ENCODE measurements at regions not wholly inside any gene's neighbourhood (a gene's known extent, or its start where the extent isn't known, plus 50 kb on each side); places are given as distances from the start of the nearest gene placed in this dataset.

GRCh38 chr11:112469376-112469775 is 208.7 kb upstream of the PLET1 start:
- WGBS, 2 experiments (ENCODE audit: extremely low coverage in 2 of 2, insufficient read length in 1 of 2) = 71% methylated on average over 1 of the region's 4 CpGs; no CpG with 5 or more reads in 1 of the 2 experiments
- Histone ChIP-seq H2AK5ac (ENCODE audit: low read depth, low read length) (no peak overlapping the region), H2BK120ac (ENCODE audit: low read depth, low read length) (no peak overlapping the region), H4K91ac (ENCODE audit: insufficient read depth, low read depth, low read length) (no peak overlapping the region), H3K14ac (replicated peaks; ENCODE audit: low read depth, low read length) (no peak overlapping the region), H3K18ac (ENCODE audit: low read depth, low read length) (no peak overlapping the region), H3K4me3 (ENCODE audit: insufficient read depth, low read depth, low read length) (no peak overlapping the region), H2AK9ac (replicated peaks; ENCODE audit: low read depth, low read length, poor library complexity) (no peak overlapping the region), H4K20me1 (ENCODE audit: insufficient read depth, low read length) (no peaks in the 10 kb centered on the region), H3K4me1 (ENCODE audit: control insufficient read depth, insufficient read depth, low read length) (no peaks in the 10 kb centered on the region; the same call in 1 of the 2 replicates), H3K23ac (ENCODE audit: low read depth, low read length) (no peak overlapping the region), H3K27ac (ENCODE audit: insufficient read depth, low read length) (no peak overlapping the region), H3K4me2 (ENCODE audit: low read depth, low read length) (no peak overlapping the region), H3K9me1 (ENCODE audit: insufficient read depth, low read length) (no peaks in the 10 kb centered on the region), H4K5ac (ENCODE audit: low read depth, low read length) (no peak overlapping the region), H2AFZ (replicated peaks; ENCODE audit: low read length, poor library complexity) (no peak overlapping the region), H3K9ac (ENCODE audit: low read depth, low read length) (no peak overlapping the region), H3K56ac (ENCODE audit: extremely low read depth, insufficient read depth, low read length) (no peak overlapping the region), H2BK5ac (ENCODE audit: low read depth, low read length, poor library complexity, severe bottlenecking) (no peak overlapping the region), H3K36me3 (ENCODE audit: control insufficient read depth, insufficient read depth, low read length) (no peaks in the 10 kb centered on the region), H2BK15ac (ENCODE audit: low read depth, low read length) (no peak overlapping the region), H3K9me3 (ENCODE audit: control insufficient read depth, insufficient read depth, low read length) (no peaks in the 10 kb centered on the region), H3K27me3 (ENCODE audit: control insufficient read depth, insufficient read depth, low read length) (peaks cover 15% of the 10 kb centered on the region), H4K8ac (ENCODE audit: low read depth in 2 of 2, low read length in 2 of 2) (no peak overlapping the region), H2BK20ac (ENCODE audit: low read depth, low read length) (no peak overlapping the region), H3K4ac (ENCODE audit: low read depth, low read length) (no peak overlapping the region), H3K79me1 (ENCODE audit: low read depth in 1 of 2, low read length in 2 of 2) (no peaks in the 10 kb centered on the region)
- POLR2A ChIA-PET (ENCODE audit: unreplicated experiment) = no interaction called here
- TF ChIP-seq POLR2A (IDR thresholded peaks at IDR 0.05; ENCODE audit: low read depth, low read length) (no peak), MAFK (IDR thresholded peaks at IDR 0.05; ENCODE audit: low read depth, low read length) (no peak), ELK1 (IDR thresholded peaks at IDR 0.05; ENCODE audit: borderline replicate concordance, low read depth, low read length) (no peak), NFE2L2 (IDR thresholded peaks at IDR 0.05; ENCODE audit: low read depth, low read length) (no peak), USF2 (IDR thresholded peaks at IDR 0.05; ENCODE audit: low read depth, low read length) (no peak), CHD1 (IDR thresholded peaks at IDR 0.05; ENCODE audit: low read depth, low read length) (no peak)
- no peak for ATAC-seq (ENCODE audit: low read depth)
- no TSS peak for BruUV-seq (replicated peaks)
- dilution Hi-C loops (cut with HindIII; ENCODE audit: low sequenced_read_pairs, unreplicated experiment) (no loop called here), intact Hi-C loops (cut with micrococcal nuclease) (no loop called here), in situ Hi-C loops (cut with MboI; ENCODE audit: low sequenced_read_pairs) (no loop called here)
- CTCF ChIA-PET = no interaction called here
- no peak for DNase-seq
